GM12872 (cell line): ENCODE measurements at regions not wholly inside any gene's neighbourhood (a gene's known extent, or its start where the extent isn't known, plus 50 kb on each side); places are given as distances from the start of the nearest gene placed in this dataset.

ENCODE experiments used
- TF ChIP-seq, protein P1 (sequence below): IDR thresholded peaks from 3 replicates; pipeline ENCODE4 v1.5.1; 2011; ENCODE audit warnings: low read depth, mild to moderate bottlenecking, low read length, moderate library complexity; ENCODE audit not compliant: insufficient read depth

GRCh38 chr16:65415460-65415859, 293.6 kb upstream of the CDH11 start:
- TF ChIP-seq, protein P1, sequence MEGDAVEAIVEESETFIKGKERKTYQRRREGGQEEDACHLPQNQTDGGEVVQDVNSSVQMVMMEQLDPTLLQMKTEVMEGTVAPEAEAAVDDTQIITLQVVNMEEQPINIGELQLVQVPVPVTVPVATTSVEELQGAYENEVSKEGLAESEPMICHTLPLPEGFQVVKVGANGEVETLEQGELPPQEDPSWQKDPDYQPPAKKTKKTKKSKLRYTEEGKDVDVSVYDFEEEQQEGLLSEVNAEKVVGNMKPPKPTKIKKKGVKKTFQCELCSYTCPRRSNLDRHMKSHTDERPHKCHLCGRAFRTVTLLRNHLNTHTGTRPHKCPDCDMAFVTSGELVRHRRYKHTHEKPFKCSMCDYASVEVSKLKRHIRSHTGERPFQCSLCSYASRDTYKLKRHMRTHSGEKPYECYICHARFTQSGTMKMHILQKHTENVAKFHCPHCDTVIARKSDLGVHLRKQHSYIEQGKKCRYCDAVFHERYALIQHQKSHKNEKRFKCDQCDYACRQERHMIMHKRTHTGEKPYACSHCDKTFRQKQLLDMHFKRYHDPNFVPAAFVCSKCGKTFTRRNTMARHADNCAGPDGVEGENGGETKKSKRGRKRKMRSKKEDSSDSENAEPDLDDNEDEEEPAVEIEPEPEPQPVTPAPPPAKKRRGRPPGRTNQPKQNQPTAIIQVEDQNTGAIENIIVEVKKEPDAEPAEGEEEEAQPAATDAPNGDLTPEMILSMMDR = no peak

- TF ChIP-seq, protein P1 = no peak
These were observed 292.6 kb upstream of the CDH11 start for GRCh38 chr16:65414284-65414984.

DNA sequence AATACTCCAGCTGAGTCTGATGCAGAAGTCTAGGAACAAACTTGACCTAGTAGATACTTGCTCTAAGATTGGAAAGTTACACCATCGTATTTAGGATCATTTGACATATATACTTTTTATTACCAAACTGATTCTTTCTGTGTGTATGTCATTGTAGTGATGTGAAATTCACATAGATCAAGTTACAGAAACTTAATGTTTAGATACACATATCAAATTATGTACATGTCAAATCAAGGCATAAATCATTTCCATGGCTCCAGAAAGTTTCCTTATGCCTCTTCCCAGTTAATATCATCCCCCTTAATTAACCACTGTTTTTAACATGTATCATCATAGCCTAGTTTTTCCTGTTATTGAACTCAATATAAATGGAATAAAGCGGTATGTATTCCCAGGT, 292.0 kb upstream of the CDH11 start:
- TF ChIP-seq, protein P1 = no peak

DNA sequence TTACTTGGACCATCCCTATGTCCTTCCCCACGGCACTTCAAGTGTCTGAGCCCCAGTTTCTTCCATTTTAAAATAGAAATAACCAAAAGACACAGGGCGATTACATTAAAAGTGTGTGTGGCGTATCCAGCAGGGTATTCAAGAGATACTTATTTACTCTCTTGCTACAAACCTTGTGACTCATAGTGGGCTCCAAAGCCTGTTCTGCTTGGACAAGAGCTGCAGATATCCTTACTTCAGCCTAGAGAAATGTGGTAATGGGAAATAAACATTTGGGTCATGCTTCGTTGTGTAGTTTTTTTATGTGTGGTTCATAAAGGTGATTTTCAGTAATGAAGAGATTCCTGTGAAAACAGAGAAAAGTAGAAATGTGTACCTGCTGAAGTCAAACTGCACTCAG, 288.9 kb upstream of the CDH11 start:
- TF ChIP-seq, protein P1 = no peak

DNA sequence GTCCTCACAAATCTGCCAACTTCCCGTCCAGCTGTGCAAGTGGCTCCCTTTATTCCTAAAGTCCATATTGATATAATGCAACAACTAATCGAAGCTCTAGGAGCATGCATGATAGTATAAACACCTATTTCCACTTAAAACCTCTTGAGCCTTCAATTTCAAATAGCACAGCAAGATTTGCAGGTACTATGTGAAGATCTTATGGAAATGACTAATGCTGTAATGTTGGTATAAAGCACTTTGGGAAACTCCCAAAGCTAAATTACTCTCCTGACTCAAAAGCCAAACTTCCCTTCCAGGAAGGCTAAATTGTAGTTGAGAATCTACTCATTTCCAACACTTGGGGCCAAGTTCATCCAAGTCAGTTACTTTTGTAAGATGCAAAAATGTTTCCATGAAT, 287.6 kb upstream of the CDH11 start:
- TF ChIP-seq, protein P1 = no peak

- TF ChIP-seq, protein P1 = no peak
These were observed 285.1 kb upstream of the CDH11 start for GRCh38 chr16:65406933-65407332.

GRCh38 chr16:65406116-65406515, 284.3 kb upstream of the CDH11 start:
- TF ChIP-seq, protein P1 = no peak

DNA sequence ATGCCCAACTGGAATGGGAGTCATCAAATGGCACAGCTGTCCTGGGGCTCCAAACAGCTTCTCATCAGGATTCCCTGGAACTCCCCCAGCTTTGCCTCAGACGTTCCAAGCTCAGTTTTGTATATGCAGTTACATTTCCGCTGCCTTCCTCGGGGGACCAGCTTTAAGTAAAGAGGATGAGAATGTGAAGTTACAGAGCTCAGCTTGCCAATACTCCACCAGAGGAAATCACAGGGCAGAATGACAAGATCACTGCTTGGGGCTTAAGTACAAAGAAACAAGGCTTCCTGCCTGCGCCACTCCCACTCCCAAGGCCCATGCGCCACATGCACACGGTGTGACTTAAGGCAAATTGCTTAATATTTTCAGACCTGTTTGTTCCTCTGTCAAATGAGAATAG, 272.4 kb upstream of the CDH11 start:
- TF ChIP-seq, protein P1 = no peak
